Ishikawa (cell line): ENCODE measurements at regions not wholly inside any gene's neighbourhood (a gene's known extent, or its start where the extent isn't known, plus 50 kb on each side); places are given as distances from the start of the nearest gene placed in this dataset.

Experiments
- CREB1 ChIP-seq: IDR thresholded peaks from 2 replicates; pipeline ENCODE4 v1.6.1; 2012; ENCODE audit warnings: low read depth
- EGR1 ChIP-seq: IDR thresholded peaks from 2 replicates; pipeline ENCODE4 v1.6.1; 2012
- EP300 ChIP-seq: IDR thresholded peaks from 2 replicates; pipeline ENCODE4 v1.6.1; 2012; ENCODE audit warnings: borderline replicate concordance
- YY1 ChIP-seq: IDR thresholded peaks from 2 replicates; pipeline ENCODE4 v1.6.1; 2012; ENCODE audit warnings: low read depth
- TF ChIP-seq, protein P1 (sequence below): IDR thresholded peaks from 2 replicates; pipeline ENCODE4 v1.6.1; 2012; ENCODE audit warnings: low read depth, mild to moderate bottlenecking
- TF ChIP-seq, protein P2 (sequence below): IDR thresholded peaks from 2 replicates; pipeline ENCODE4 v1.6.1; 2012

DNA sequence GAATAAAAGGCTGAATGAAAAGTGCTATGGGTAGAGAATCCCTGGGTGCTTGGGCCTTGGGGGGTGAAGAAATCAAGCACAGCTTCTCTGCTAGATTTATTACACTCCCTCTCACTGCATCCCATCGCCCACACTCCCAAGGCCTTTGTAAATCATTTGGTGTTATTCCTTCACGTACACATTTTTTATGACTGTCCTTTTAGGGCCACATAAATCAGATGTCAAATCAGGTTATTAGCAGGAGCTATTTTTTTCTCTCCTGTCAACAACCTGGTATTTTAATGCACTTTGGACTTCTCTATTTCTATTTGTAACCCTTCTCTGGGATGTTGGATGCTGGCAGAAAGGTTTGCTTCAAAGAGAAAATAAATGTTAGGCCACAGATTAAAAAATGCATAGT lies 408.8 kb downstream of the INSC start:
- no peak for TF ChIP-seq EP300
- TF ChIP-seq, protein P1, sequence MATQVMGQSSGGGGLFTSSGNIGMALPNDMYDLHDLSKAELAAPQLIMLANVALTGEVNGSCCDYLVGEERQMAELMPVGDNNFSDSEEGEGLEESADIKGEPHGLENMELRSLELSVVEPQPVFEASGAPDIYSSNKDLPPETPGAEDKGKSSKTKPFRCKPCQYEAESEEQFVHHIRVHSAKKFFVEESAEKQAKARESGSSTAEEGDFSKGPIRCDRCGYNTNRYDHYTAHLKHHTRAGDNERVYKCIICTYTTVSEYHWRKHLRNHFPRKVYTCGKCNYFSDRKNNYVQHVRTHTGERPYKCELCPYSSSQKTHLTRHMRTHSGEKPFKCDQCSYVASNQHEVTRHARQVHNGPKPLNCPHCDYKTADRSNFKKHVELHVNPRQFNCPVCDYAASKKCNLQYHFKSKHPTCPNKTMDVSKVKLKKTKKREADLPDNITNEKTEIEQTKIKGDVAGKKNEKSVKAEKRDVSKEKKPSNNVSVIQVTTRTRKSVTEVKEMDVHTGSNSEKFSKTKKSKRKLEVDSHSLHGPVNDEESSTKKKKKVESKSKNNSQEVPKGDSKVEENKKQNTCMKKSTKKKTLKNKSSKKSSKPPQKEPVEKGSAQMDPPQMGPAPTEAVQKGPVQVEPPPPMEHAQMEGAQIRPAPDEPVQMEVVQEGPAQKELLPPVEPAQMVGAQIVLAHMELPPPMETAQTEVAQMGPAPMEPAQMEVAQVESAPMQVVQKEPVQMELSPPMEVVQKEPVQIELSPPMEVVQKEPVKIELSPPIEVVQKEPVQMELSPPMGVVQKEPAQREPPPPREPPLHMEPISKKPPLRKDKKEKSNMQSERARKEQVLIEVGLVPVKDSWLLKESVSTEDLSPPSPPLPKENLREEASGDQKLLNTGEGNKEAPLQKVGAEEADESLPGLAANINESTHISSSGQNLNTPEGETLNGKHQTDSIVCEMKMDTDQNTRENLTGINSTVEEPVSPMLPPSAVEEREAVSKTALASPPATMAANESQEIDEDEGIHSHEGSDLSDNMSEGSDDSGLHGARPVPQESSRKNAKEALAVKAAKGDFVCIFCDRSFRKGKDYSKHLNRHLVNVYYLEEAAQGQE = no peak
- no peak for TF ChIP-seq EGR1
- TF ChIP-seq CREB1 = no peak
- TF ChIP-seq YY1 = no peak
- TF ChIP-seq, protein P2, sequence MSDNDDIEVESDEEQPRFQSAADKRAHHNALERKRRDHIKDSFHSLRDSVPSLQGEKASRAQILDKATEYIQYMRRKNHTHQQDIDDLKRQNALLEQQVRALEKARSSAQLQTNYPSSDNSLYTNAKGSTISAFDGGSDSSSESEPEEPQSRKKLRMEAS = no peak
